ENCODE measurements at regions not wholly inside any gene's neighbourhood (a gene's known extent, or its start where the extent isn't known, plus 50 kb on each side); places are given as distances from the start of the nearest gene placed in this dataset.

- TF ChIP-seq, protein P1, sequence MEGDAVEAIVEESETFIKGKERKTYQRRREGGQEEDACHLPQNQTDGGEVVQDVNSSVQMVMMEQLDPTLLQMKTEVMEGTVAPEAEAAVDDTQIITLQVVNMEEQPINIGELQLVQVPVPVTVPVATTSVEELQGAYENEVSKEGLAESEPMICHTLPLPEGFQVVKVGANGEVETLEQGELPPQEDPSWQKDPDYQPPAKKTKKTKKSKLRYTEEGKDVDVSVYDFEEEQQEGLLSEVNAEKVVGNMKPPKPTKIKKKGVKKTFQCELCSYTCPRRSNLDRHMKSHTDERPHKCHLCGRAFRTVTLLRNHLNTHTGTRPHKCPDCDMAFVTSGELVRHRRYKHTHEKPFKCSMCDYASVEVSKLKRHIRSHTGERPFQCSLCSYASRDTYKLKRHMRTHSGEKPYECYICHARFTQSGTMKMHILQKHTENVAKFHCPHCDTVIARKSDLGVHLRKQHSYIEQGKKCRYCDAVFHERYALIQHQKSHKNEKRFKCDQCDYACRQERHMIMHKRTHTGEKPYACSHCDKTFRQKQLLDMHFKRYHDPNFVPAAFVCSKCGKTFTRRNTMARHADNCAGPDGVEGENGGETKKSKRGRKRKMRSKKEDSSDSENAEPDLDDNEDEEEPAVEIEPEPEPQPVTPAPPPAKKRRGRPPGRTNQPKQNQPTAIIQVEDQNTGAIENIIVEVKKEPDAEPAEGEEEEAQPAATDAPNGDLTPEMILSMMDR (IDR thresholded peaks at IDR 0.05): no peak
- no peak for TF ChIP-seq EP300 (IDR thresholded peaks at IDR 0.05)
Measured at GRCh38 chr1:70536708-70537366, 125.8 kb downstream of the CTH start.

Data from sigmoid colon (tissue), 4 donors.